ENCODE measurements at regions not wholly inside any gene's neighbourhood (a gene's known extent, or its start where the extent isn't known, plus 50 kb on each side); places are given as distances from the start of the nearest gene placed in this dataset.
"Not testable (repeated sequence)": the region's sequence is repeated elsewhere in the genome, so short reads cannot be mapped to it uniquely, and the experiment has no call there.

GRCh38 chr6:71745525-71745924 is 140.8 kb upstream of the RIMS1 start:
- no peaks in the 10 kb centered on the region for H3K4me1 Mint-ChIP-seq (ENCODE audit: low read depth)

GRCh38 chr6:71766146-71766760 is 120.1 kb upstream of the RIMS1 start:
- H3K27ac Mint-ChIP-seq = no peak overlapping the region
- no peak overlapping the region for H3K4me3 Mint-ChIP-seq
- H3K27me3 Mint-ChIP-seq (ENCODE audit: low read depth) = no peaks in the 10 kb centered on the region
- no peaks in the 10 kb centered on the region for H3K36me3 Mint-ChIP-seq (ENCODE audit: low read depth)
- H3K9me3 Mint-ChIP-seq = no peaks in the 10 kb centered on the region
- H3K4me1 Mint-ChIP-seq (ENCODE audit: low read depth) = no peaks in the 10 kb centered on the region
- no peak for DNase-seq (ENCODE audit: low spot score)

More at GRCh38 chr6:71745525-71745924, 140.8 kb upstream of the RIMS1 start:
- H3K36me3 Mint-ChIP-seq (ENCODE audit: low read depth) = no peaks in the 10 kb centered on the region
- no peak overlapping the region for H3K4me3 Mint-ChIP-seq
- H3K27me3 Mint-ChIP-seq (ENCODE audit: low read depth) = no peaks in the 10 kb centered on the region
- H3K27ac Mint-ChIP-seq = no peak overlapping the region
- no peak for DNase-seq (ENCODE audit: low spot score)
- H3K9me3 Mint-ChIP-seq = no peaks in the 10 kb centered on the region

- Mint-ChIP-seq H3K36me3 (ENCODE audit: low read depth) (no peaks in the 10 kb centered on the region), H3K9me3 (no peaks in the 10 kb centered on the region), H3K27me3 (ENCODE audit: low read depth) (no peaks in the 10 kb centered on the region), H3K4me1 (ENCODE audit: low read depth) (no peaks in the 10 kb centered on the region), H3K27ac (no peak overlapping the region), H3K4me3 (no peak overlapping the region)
- DNase-seq (ENCODE audit: low spot score) = no peak
Observed at GRCh38 chr6:71766796-71767195, 119.6 kb upstream of the RIMS1 start.

- Mint-ChIP-seq H3K27ac (no peak overlapping the region), H3K4me3 (no peak overlapping the region), H3K9me3 (no peaks in the 10 kb centered on the region), H3K4me1 (ENCODE audit: low read depth) (no peaks in the 10 kb centered on the region), H3K36me3 (ENCODE audit: low read depth) (no peaks in the 10 kb centered on the region), H3K27me3 (ENCODE audit: low read depth) (no peaks in the 10 kb centered on the region)
- DNase-seq (ENCODE audit: low spot score) = no peak
Observed at GRCh38 chr6:71768356-71768755, 118.0 kb upstream of the RIMS1 start.

- Mint-ChIP-seq H3K27me3 (ENCODE audit: low read depth) (no peaks in the 10 kb centered on the region), H3K36me3 (ENCODE audit: low read depth) (no peaks in the 10 kb centered on the region), H3K4me3 (no peak overlapping the region), H3K4me1 (ENCODE audit: low read depth) (no peaks in the 10 kb centered on the region), H3K27ac (no peak overlapping the region), H3K9me3 (peaks cover 53% of the 10 kb centered on the region)
- DNase-seq (ENCODE audit: low spot score) = no peak
Observed at GRCh38 chr6:71808865-71809264, 77.5 kb upstream of the RIMS1 start.

GRCh38 chr6:71810880-71811279 is 75.5 kb upstream of the RIMS1 start:
- Mint-ChIP-seq H3K4me3 (no peak overlapping the region), H3K27me3 (ENCODE audit: low read depth) (no peaks in the 10 kb centered on the region), H3K36me3 (ENCODE audit: low read depth) (no peaks in the 10 kb centered on the region), H3K9me3 (peaks cover 55% of the 10 kb centered on the region), H3K4me1 (ENCODE audit: low read depth) (no peaks in the 10 kb centered on the region), H3K27ac (no peak overlapping the region)
- no peak for DNase-seq (ENCODE audit: low spot score)

GRCh38 chr6:71822625-71823024 is 63.7 kb upstream of the RIMS1 start:
- Mint-ChIP-seq H3K4me1 (ENCODE audit: low read depth) (no peaks in the 10 kb centered on the region), H3K4me3 (no peak overlapping the region), H3K36me3 (ENCODE audit: low read depth) (no peaks in the 10 kb centered on the region), H3K9me3 (peaks cover 9% of the 10 kb centered on the region), H3K27ac (no peak overlapping the region), H3K27me3 (ENCODE audit: low read depth) (no peaks in the 10 kb centered on the region)
- DNase-seq (ENCODE audit: low spot score) = no peak

GRCh38 chr6:71832110-71832764 is 54.1 kb upstream of the RIMS1 start:
- DNase-seq (ENCODE audit: low spot score); H3K27ac Mint-ChIP-seq; H3K4me1 Mint-ChIP-seq (ENCODE audit: low read depth); H3K27me3 Mint-ChIP-seq (ENCODE audit: low read depth); H3K4me3 Mint-ChIP-seq; H3K36me3 Mint-ChIP-seq (ENCODE audit: low read depth): not testable (repeated sequence)
- peaks cover 15% of the 10 kb centered on the region for H3K9me3 Mint-ChIP-seq

All from T-helper 2 cell treated with Interferon-gamma antibody and Interleukin-4, amounts not matched to agents 5 μg/mL and 100 μg/mL, for 36 hours (primary cell).